ENCODE measurements at regions not wholly inside any gene's neighbourhood (a gene's known extent, or its start where the extent isn't known, plus 50 kb on each side); places are given as distances from the start of the nearest gene placed in this dataset.

DNA sequence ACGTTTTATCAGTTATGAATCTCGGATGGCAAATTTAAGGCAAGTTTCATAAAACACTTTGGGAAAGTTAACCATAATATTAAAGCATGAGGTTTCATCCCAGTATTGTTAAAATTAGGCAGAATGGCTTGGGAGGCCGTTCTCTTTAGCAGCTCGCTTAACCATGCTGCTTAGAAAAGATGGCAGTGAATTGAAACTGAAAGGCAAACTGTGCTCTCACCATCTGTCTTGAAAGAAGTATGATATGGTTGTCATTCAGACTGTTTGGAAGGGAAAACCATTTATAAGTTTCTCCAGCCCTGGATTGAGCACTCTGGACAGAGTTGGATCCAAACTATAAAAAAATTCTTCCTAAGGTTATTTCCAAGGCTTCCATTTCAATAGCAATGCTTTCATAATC is 332.3 kb upstream of the SUCLG2 start (continued):
- TF ChIP-seq, protein P1, sequence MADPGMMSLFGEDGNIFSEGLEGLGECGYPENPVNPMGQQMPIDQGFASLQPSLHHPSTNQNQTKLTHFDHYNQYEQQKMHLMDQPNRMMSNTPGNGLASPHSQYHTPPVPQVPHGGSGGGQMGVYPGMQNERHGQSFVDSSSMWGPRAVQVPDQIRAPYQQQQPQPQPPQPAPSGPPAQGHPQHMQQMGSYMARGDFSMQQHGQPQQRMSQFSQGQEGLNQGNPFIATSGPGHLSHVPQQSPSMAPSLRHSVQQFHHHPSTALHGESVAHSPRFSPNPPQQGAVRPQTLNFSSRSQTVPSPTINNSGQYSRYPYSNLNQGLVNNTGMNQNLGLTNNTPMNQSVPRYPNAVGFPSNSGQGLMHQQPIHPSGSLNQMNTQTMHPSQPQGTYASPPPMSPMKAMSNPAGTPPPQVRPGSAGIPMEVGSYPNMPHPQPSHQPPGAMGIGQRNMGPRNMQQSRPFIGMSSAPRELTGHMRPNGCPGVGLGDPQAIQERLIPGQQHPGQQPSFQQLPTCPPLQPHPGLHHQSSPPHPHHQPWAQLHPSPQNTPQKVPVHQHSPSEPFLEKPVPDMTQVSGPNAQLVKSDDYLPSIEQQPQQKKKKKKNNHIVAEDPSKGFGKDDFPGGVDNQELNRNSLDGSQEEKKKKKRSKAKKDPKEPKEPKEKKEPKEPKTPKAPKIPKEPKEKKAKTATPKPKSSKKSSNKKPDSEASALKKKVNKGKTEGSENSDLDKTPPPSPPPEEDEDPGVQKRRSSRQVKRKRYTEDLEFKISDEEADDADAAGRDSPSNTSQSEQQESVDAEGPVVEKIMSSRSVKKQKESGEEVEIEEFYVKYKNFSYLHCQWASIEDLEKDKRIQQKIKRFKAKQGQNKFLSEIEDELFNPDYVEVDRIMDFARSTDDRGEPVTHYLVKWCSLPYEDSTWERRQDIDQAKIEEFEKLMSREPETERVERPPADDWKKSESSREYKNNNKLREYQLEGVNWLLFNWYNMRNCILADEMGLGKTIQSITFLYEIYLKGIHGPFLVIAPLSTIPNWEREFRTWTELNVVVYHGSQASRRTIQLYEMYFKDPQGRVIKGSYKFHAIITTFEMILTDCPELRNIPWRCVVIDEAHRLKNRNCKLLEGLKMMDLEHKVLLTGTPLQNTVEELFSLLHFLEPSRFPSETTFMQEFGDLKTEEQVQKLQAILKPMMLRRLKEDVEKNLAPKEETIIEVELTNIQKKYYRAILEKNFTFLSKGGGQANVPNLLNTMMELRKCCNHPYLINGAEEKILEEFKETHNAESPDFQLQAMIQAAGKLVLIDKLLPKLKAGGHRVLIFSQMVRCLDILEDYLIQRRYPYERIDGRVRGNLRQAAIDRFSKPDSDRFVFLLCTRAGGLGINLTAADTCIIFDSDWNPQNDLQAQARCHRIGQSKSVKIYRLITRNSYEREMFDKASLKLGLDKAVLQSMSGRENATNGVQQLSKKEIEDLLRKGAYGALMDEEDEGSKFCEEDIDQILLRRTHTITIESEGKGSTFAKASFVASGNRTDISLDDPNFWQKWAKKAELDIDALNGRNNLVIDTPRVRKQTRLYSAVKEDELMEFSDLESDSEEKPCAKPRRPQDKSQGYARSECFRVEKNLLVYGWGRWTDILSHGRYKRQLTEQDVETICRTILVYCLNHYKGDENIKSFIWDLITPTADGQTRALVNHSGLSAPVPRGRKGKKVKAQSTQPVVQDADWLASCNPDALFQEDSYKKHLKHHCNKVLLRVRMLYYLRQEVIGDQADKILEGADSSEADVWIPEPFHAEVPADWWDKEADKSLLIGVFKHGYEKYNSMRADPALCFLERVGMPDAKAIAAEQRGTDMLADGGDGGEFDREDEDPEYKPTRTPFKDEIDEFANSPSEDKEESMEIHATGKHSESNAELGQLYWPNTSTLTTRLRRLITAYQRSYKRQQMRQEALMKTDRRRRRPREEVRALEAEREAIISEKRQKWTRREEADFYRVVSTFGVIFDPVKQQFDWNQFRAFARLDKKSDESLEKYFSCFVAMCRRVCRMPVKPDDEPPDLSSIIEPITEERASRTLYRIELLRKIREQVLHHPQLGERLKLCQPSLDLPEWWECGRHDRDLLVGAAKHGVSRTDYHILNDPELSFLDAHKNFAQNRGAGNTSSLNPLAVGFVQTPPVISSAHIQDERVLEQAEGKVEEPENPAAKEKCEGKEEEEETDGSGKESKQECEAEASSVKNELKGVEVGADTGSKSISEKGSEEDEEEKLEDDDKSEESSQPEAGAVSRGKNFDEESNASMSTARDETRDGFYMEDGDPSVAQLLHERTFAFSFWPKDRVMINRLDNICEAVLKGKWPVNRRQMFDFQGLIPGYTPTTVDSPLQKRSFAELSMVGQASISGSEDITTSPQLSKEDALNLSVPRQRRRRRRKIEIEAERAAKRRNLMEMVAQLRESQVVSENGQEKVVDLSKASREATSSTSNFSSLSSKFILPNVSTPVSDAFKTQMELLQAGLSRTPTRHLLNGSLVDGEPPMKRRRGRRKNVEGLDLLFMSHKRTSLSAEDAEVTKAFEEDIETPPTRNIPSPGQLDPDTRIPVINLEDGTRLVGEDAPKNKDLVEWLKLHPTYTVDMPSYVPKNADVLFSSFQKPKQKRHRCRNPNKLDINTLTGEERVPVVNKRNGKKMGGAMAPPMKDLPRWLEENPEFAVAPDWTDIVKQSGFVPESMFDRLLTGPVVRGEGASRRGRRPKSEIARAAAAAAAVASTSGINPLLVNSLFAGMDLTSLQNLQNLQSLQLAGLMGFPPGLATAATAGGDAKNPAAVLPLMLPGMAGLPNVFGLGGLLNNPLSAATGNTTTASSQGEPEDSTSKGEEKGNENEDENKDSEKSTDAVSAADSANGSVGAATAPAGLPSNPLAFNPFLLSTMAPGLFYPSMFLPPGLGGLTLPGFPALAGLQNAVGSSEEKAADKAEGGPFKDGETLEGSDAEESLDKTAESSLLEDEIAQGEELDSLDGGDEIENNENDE (IDR thresholded peaks at IDR 0.05; ENCODE audit: insufficient replicate concordance, low read length) = no peak
- TF ChIP-seq RBBP5 (IDR thresholded peaks at IDR 0.05; ENCODE audit: borderline replicate concordance, low read depth, low read length) (no peak), HDAC2 (IDR thresholded peaks at IDR 0.05; ENCODE audit: borderline replicate concordance in 1 of 2, low read depth in 2 of 2, low read length in 2 of 2) (no peak), EP300 (IDR thresholded peaks at IDR 0.05; ENCODE audit: borderline replicate concordance in 1 of 2, low read depth in 2 of 2, low read length in 2 of 2) (no peak), YY1 (IDR thresholded peaks at IDR 0.05; ENCODE audit: low read depth, low read length) (no peak), SP4 (IDR thresholded peaks at IDR 0.05; ENCODE audit: low read length) (no peak), SP2 (IDR thresholded peaks at IDR 0.05; ENCODE audit: low read length) (no peak), EZH2 (IDR thresholded peaks at IDR 0.05; ENCODE audit: low read depth, low read length, severe bottlenecking) (no peak)
- TF ChIP-seq, protein P2, sequence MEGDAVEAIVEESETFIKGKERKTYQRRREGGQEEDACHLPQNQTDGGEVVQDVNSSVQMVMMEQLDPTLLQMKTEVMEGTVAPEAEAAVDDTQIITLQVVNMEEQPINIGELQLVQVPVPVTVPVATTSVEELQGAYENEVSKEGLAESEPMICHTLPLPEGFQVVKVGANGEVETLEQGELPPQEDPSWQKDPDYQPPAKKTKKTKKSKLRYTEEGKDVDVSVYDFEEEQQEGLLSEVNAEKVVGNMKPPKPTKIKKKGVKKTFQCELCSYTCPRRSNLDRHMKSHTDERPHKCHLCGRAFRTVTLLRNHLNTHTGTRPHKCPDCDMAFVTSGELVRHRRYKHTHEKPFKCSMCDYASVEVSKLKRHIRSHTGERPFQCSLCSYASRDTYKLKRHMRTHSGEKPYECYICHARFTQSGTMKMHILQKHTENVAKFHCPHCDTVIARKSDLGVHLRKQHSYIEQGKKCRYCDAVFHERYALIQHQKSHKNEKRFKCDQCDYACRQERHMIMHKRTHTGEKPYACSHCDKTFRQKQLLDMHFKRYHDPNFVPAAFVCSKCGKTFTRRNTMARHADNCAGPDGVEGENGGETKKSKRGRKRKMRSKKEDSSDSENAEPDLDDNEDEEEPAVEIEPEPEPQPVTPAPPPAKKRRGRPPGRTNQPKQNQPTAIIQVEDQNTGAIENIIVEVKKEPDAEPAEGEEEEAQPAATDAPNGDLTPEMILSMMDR (IDR thresholded peaks at IDR 0.05; ENCODE audit: control extremely low read depth in 1 of 3, insufficient read depth in 1 of 3, low read depth in 1 of 3, low read length in 3 of 3) = no peak
